ENCODE measurements at regions not wholly inside any gene's neighbourhood (a gene's known extent, or its start where the extent isn't known, plus 50 kb on each side); places are given as distances from the start of the nearest gene placed in this dataset.

DNA sequence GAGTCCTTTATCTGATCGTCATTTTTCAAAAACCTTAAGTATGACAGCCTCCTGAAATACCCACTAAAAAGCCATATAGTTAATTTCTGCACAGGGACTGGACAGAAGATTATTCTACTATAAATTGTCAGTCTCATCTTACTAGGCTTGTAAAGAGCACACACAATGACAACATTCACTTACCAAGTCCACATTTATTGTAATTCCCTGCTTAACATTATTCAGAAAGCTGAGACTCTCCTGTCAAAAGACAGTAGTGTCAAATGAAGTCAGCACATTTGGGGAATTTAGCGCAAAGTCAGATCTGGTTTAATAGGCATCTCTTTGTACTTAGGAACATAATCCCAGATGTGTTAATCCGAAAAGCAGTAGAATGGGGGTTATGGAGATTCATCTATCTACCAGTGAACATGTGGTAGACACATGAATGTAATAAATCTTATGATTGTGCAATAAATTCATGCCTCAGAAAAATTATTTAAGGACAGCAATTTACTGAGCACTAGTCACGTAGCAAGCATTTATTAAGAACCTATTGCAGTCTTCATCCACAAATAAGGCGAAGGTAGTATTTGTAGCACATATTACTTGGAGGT lies 224.6 kb upstream of the GPC6 start:
- TF ChIP-seq CTCF (IDR thresholded peaks at IDR 0.05; ENCODE audit: low read depth, low read length, poor library complexity, severe bottlenecking) (no peak), EZH2phosphoT487 (IDR thresholded peaks at IDR 0.05; ENCODE audit: borderline replicate concordance, low read length) (no peak)
